ENCODE measurements at regions not wholly inside any gene's neighbourhood (a gene's known extent, or its start where the extent isn't known, plus 50 kb on each side); places are given as distances from the start of the nearest gene placed in this dataset.

- Histone ChIP-seq H3K79me2 (replicated peaks; ENCODE audit: insufficient read depth) (no peaks in the 10 kb centered on the region), H3K4me2 (no peak overlapping the region), H2AFZ (no peak overlapping the region), H3K27ac (ENCODE audit: low read depth) (no peak overlapping the region), H3K4me3 (no peak overlapping the region), H3K27me3 (ENCODE audit: insufficient read depth) (no peaks in the 10 kb centered on the region), H3K9me2 (ENCODE audit: insufficient read depth) (peaks cover 3% of the 10 kb centered on the region; the same call in 1 of the 2 replicates), H3K36me3 (ENCODE audit: insufficient read depth) (no peaks in the 10 kb centered on the region), H3K4me1 (ENCODE audit: insufficient read depth) (no peaks in the 10 kb centered on the region), H4K20me1 (replicated peaks; ENCODE audit: insufficient read depth) (no peaks in the 10 kb centered on the region), H3F3A (replicated peaks; ENCODE audit: low read depth) (no peaks in the 10 kb centered on the region)
- Mint-ChIP-seq H3K27me3 (ENCODE audit: insufficient read depth, low read depth, poor library complexity) (no peaks in the 10 kb centered on the region), H3K9me3 (peaks cover 3% of the 10 kb centered on the region; the same call in 1 of the 3 replicates), H3K4me3 (no peak overlapping the region), H3K36me3 (ENCODE audit: low read depth) (peaks cover 2% of the 10 kb centered on the region; the same call in 2 of the 3 replicates), H3K27ac (peak overlapping the region; percentile 1; the same call in 1 of the 2 replicates), H3K4me1 (no peaks in the 10 kb centered on the region)
- TF ChIP-seq JUNB (IDR thresholded peaks at IDR 0.05; ENCODE audit: unreplicated experiment): no peak
- TF ChIP-seq ZNF462 (CRISPR knock-in tag; IDR thresholded peaks at IDR 0.05): no peak
- no peak for TF ChIP-seq CREB1 (CRISPR knock-in tag; IDR thresholded peaks at IDR 0.05; ENCODE audit: low read depth)
- TF ChIP-seq EZH2 (IDR thresholded peaks at IDR 0.05; ENCODE audit: low read depth, unreplicated experiment): no peak
- TF ChIP-seq REST (IDR thresholded peaks at IDR 0.05; ENCODE audit: unreplicated experiment): no peak
- TF ChIP-seq EZH2phosphoT487 (IDR thresholded peaks at IDR 0.05; ENCODE audit: unreplicated experiment): no peak
- no peak for TF ChIP-seq STAT1 (IDR thresholded peaks at IDR 0.05; ENCODE audit: unreplicated experiment)
- TF ChIP-seq NANOG (IDR thresholded peaks at IDR 0.05; ENCODE audit: borderline replicate concordance): no peak
- no peak for TF ChIP-seq ETS1 (IDR thresholded peaks at IDR 0.05)
- TF ChIP-seq POLR2AphosphoS5 (IDR thresholded peaks at IDR 0.05; ENCODE audit: low read depth): no peak
- TF ChIP-seq ZNF331 (CRISPR knock-in tag; IDR thresholded peaks at IDR 0.05; ENCODE audit: low read depth): no peak
- TF ChIP-seq ZNF114 (CRISPR knock-in tag; IDR thresholded peaks at IDR 0.05): no peak
- no peak for TF ChIP-seq CTCF (conservative IDR thresholded peaks at IDR 0.05; ENCODE audit: low read depth in 2 of 2)
- DNase-seq (ENCODE audit: low spot score): no peak
- no peak for ATAC-seq
Measured at GRCh38 chr5:117633093-117633492, 1058.5 kb upstream of the SEMA6A start.

Data from GM23338 (cell line).